GM18520 (cell line): ENCODE measurements at regions not wholly inside any gene's neighbourhood (a gene's known extent, or its start where the extent isn't known, plus 50 kb on each side); places are given as distances from the start of the nearest gene placed in this dataset.

Experiments
- ATAC-seq: cut with Tn5 transposase; IDR thresholded peaks from one replicate; pipeline ENCODE4 v1.9.1; 2021; ENCODE audit not compliant: unreplicated experiment

DNA sequence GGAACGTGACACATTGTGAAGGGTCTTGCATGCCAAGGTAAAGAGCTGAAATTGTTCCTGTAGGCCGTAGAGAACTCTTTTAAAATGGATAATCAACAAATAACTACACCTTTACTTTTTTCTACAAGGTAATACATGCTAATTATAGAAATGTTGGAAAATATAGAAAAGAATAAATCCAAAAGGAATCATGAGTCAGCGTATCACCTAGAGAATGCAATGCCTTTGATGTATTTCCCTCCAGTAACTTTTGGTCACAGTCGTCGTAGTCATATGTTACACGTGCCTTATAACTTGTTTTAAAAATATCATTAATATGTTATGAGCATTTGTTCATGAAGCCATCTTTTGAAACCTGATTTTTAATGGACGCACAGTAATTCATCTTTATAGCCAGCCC, 100.6 kb downstream of the LIPG start:
- ATAC-seq: no peak

GRCh38 chr18:49658823-49659404, 97.1 kb downstream of the LIPG start:
- no peak for ATAC-seq

GRCh38 chr18:49656073-49656692, 94.3 kb downstream of the LIPG start:
- ATAC-seq: no peak

DNA sequence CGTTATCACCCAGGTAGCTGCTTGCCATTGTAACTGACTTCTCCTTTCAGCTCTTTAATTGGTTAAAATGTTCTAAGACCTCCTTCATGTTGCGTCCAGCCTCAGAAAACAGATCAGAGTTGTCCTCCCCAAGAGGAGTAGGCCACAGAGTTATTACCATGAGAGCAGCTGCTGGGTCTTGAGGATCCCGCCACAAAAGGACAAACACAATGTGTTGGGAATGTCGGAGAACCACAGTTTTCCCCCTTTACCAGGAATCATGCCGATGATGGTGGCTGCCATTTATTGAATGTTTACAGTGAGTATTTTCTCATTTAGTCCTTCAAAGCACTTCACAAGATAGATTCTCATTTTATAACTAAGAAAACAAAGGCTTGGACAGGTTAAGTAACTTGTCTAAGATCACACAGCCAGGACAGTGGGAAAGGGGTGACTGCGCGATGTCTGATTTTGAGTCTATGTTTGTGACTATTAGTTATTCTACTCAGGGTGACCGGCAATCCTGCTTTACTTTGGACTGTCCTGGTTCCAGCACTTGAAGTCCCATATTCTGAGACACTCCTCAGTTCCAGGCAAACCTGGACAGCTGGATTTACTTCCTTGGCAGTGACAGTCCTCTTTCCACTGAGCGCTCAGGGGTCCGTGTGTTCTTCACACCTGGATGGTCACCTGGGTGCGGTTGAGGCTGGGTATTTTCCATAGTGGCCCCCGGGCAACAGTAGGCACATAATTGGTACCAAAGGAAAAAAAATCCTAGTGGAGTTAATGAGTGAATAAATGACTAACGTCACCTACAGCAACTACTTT, 93.6 kb downstream of the LIPG start:
- no peak for ATAC-seq

DNA sequence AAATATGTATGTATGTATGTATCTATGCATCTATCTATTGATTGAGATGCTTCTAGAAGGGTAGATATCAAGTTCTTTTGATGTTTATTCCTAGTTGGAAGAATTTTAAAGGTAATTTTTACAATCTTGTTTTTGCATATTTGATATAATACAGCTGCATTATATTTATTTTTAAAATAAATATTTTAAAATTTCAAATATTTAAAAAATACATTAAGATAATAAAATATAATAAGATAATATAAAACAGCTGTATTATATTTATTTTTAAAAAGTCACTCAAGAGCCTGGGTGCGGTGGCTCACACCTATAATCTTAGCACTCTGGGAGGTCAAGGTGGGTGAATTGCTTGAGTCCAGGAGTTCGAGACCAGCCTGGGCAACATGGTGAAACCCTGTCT, 92.5 kb downstream of the LIPG start:
- no peak for ATAC-seq

DNA sequence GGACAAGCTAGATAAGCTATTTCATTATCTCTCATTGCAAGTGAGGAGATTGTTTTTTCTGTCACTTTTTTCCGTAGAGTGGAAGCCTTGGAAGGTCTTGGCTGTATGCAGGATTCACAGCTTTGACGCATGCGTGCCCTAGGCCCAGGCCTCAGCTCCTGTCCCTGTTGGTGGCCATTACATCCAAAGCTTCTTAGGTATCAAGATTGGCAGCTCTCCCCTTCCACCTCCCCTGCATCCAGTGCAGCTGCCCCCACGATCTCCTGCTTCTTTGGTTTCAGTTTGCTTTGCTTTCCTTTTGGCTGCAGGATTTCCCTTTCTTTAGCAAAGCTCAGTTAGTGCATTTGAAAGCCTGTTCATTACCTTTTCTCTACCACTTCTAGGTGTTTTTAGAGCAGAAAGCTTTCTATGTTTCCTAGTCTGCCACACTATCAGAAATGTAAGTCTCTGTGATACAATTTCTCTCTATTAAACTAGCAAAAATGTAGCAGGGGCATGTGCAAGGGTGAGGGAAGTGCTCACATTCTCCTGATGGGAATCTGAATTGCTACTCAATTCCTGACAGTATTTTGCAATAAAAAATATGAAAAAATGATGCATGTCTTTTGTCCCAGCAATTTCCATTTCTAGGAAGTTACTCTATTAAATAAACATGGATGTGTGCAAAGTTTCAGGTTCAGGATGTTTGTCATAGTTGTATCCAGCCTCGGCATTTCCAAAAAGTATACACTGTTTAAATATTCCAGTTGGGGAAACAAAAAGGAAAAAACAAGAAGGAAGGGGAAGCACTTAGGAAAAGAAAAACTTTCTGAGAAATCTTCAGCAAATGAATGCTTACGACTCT, 91.2 kb downstream of the LIPG start:
- no peak for ATAC-seq

DNA sequence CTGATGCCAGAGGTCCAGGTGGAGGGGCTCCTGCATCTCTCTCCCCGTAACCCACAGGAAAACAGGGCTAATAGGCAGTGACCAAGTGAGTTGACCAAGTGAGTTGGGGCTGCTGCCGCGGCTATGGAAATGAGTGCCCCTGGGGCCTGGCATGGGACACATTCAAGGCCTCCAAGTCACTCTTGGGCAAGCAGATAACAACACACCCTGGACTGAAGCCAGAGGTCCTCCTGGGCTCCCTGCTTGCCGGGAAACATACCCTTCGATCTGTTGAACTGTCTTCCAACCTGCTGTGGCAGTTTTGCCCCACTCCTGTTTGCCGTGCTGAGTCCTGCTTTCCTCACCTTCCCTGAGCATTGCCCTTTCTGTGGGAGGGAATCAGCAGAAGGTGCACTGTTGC, 89.2 kb downstream of the LIPG start:
- no peak for ATAC-seq

DNA sequence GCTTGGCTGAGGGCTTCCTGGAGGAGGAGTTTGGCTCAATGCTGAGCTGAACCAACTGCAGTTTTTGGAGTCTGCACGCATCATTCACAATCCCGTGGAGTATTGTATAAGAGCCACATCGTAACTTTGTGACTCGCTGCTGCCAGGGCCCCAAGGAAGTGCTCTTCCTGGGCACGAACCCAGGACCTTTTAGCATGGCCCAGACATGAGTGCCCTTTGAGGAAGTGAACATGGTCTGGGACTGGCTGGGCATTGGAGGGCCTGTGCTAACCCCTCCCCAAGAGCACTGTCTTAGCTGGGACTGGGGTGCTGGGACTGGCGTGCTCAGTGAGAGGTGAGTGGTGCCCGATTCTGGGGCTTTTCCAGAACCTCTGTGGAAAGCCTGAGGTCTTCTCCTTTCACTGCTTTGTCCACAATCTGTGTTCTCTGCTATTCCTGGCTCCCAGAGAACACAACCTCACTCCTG, 88.6 kb downstream of the LIPG start:
- ATAC-seq: no peak

DNA sequence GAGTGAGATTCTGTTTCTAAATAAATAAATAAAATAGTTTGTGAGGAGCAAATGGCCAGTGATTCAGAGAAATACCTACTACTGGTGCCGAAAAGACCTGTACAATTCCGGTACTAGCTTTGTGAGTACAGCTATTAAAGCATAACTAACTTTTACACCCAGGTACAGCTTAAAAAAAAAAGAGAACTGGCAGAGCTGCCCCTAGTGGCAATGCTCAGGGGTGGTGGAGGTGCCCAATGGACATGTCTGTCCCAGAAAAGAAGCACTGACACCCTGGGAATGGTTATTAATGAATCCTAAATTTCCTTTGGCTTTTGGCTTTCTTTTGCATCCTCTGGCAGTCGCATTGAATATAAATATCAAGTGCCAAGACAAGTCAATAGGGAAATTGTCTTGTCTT, 87.0 kb downstream of the LIPG start:
- no peak for ATAC-seq
